ENCODE measurements at regions not wholly inside any gene's neighbourhood (a gene's known extent, or its start where the extent isn't known, plus 50 kb on each side); places are given as distances from the start of the nearest gene placed in this dataset.

- Mint-ChIP-seq H3K36me3 (ENCODE audit: insufficient read depth in 1 of 3, low read depth in 3 of 3) (no peaks in the 10 kb centered on the region), H3K4me3 (no peak overlapping the region), H3K4me1 (peaks cover 17 to 29% of the 10 kb centered on the region in 2 experiments), H3K27me3 (ENCODE audit: low read depth) (no peaks in the 10 kb centered on the region; the same call in 1 of the 2 replicates), H3K9me3 (no peaks in the 10 kb centered on the region), H3K27ac (no peak overlapping the region)
- no peaks in the 10 kb centered on the region for H3K9me3 ChIP-seq (ENCODE audit: control insufficient read depth, low read depth, low read length)
- no peak overlapping the region for H3T11ph ChIP-seq (ENCODE audit: low read length)
- no peaks in the 10 kb centered on the region for H3K79me2 ChIP-seq (ENCODE audit: insufficient read depth, low read length)
- H4K20me1 ChIP-seq (ENCODE audit: control insufficient read depth, insufficient read depth, insufficient read length) = no peaks in the 10 kb centered on the region
- H2BK5ac ChIP-seq (ENCODE audit: insufficient read length, low read length) = no peak overlapping the region
- H2BK120ac ChIP-seq (ENCODE audit: low read depth, low read length, poor library complexity, severe bottlenecking) = no peak overlapping the region
- no peak overlapping the region for H3K14ac ChIP-seq (ENCODE audit: insufficient read depth, low read length)
- no peaks in the 10 kb centered on the region for H3K79me1 ChIP-seq (ENCODE audit: insufficient read depth, low read depth, low read length, poor library complexity, severe bottlenecking)
- H3K9ac ChIP-seq (ENCODE audit: extremely low read depth, insufficient read length, low read length) = no peak overlapping the region
- no peaks in the 10 kb centered on the region for H3K23me2 ChIP-seq (ENCODE audit: insufficient read length, low read depth, low read length, poor library complexity, severe bottlenecking)
- no peak overlapping the region for H3K18ac ChIP-seq (ENCODE audit: insufficient read length, low read depth, low read length)
- H2BK12ac ChIP-seq (ENCODE audit: insufficient read length, low read depth, low read length) = no peak overlapping the region
- no peaks in the 10 kb centered on the region for H3K27me3 ChIP-seq (ENCODE audit: insufficient read depth, low read length)
- no peak overlapping the region for H2BK20ac ChIP-seq (ENCODE audit: low read depth, low read length, poor library complexity, severe bottlenecking)
- no peak overlapping the region for H3K27ac ChIP-seq (ENCODE audit: insufficient read length, low read depth, low read length)
- WGBS (ENCODE audit: extremely low coverage, insufficient read length, low lambda C conversion rate) = no CpG with 5 or more reads among the region's 3 CpGs
- no peak overlapping the region for H2AK5ac ChIP-seq (ENCODE audit: insufficient read length, low read length)
- no peak overlapping the region for H3K4me2 ChIP-seq (ENCODE audit: insufficient read depth, insufficient read length, low read length)
- no peak overlapping the region for H4K5ac ChIP-seq (ENCODE audit: insufficient read length, low read depth, low read length)
- no peak overlapping the region for H2AFZ ChIP-seq (ENCODE audit: low read length)
- H3K4ac ChIP-seq (ENCODE audit: low read depth, low read length) = no peak overlapping the region
- TF ChIP-seq, protein P1, sequence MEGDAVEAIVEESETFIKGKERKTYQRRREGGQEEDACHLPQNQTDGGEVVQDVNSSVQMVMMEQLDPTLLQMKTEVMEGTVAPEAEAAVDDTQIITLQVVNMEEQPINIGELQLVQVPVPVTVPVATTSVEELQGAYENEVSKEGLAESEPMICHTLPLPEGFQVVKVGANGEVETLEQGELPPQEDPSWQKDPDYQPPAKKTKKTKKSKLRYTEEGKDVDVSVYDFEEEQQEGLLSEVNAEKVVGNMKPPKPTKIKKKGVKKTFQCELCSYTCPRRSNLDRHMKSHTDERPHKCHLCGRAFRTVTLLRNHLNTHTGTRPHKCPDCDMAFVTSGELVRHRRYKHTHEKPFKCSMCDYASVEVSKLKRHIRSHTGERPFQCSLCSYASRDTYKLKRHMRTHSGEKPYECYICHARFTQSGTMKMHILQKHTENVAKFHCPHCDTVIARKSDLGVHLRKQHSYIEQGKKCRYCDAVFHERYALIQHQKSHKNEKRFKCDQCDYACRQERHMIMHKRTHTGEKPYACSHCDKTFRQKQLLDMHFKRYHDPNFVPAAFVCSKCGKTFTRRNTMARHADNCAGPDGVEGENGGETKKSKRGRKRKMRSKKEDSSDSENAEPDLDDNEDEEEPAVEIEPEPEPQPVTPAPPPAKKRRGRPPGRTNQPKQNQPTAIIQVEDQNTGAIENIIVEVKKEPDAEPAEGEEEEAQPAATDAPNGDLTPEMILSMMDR (conservative IDR thresholded peaks at IDR 0.05) = no peak
- H2BK15ac ChIP-seq (ENCODE audit: low read depth, low read length) = no peak overlapping the region
- no peak overlapping the region for H4K91ac ChIP-seq (ENCODE audit: insufficient read length, low read depth, low read length)
- DNase-seq = no peak
- H3K4me1 ChIP-seq (ENCODE audit: insufficient read depth, low read length) = no peaks in the 10 kb centered on the region
- H3K56ac ChIP-seq (ENCODE audit: insufficient read length, low read depth, low read length) = no peak overlapping the region
- H3K23ac ChIP-seq (ENCODE audit: insufficient read length, low read depth, low read length) = no peak overlapping the region
- H4K8ac ChIP-seq (replicated peaks; ENCODE audit: insufficient read length, low read depth, low read length) = no peak overlapping the region
Measured at GRCh38 chr1:182144646-182145030, 83.1 kb upstream of the ZNF648 start.

Measured in H9 (cell line).